Mesothelial cell of epicardium (in vitro differentiated cells): ENCODE measurements at regions not wholly inside any gene's neighbourhood (a gene's known extent, or its start where the extent isn't known, plus 50 kb on each side); places are given as distances from the start of the nearest gene placed in this dataset.
A peak's percentile ranks its signal among the peaks of the same experiment; 100 is the strongest.

Experiments
- DNase-seq, 2 experiments: peaks; one replicate each; pipeline ENCODE4 v3.0.0; 2021; ENCODE audit warnings: low spot score in 2 of 2; ENCODE audit not compliant: unreplicated experiment in 2 of 2
- H3K27ac Mint-ChIP-seq: 2 replicates; pipeline ENCODE4 v1.8.0; 2021; ENCODE audit warnings: mixed read lengths
- H3K27me3 Mint-ChIP-seq: 2 replicates; pipeline ENCODE4 v1.8.0; 2021; ENCODE audit warnings: low read depth, mixed read lengths
- H3K36me3 Mint-ChIP-seq: 2 replicates; pipeline ENCODE4 v1.8.0; 2021; ENCODE audit warnings: mixed read lengths
- H3K4me1 Mint-ChIP-seq: 2 replicates; pipeline ENCODE4 v1.8.0; 2021; ENCODE audit warnings: mixed read lengths
- H3K4me3 Mint-ChIP-seq: 2 replicates; pipeline ENCODE4 v1.8.0; 2021; ENCODE audit warnings: mild to moderate bottlenecking, moderate library complexity, mixed read lengths
- H3K9me3 Mint-ChIP-seq: 2 replicates; pipeline ENCODE4 v1.8.0; 2021; ENCODE audit warnings: mixed read lengths
- TF ChIP-seq, protein P1 (sequence below): fragments of 200-600 bp; sonication (generic); IDR thresholded peaks from one replicate; pipeline ENCODE4 v1.5.0; 2021; ENCODE audit warnings: antibody characterized with exemption; ENCODE audit not compliant: unreplicated experiment

DNA sequence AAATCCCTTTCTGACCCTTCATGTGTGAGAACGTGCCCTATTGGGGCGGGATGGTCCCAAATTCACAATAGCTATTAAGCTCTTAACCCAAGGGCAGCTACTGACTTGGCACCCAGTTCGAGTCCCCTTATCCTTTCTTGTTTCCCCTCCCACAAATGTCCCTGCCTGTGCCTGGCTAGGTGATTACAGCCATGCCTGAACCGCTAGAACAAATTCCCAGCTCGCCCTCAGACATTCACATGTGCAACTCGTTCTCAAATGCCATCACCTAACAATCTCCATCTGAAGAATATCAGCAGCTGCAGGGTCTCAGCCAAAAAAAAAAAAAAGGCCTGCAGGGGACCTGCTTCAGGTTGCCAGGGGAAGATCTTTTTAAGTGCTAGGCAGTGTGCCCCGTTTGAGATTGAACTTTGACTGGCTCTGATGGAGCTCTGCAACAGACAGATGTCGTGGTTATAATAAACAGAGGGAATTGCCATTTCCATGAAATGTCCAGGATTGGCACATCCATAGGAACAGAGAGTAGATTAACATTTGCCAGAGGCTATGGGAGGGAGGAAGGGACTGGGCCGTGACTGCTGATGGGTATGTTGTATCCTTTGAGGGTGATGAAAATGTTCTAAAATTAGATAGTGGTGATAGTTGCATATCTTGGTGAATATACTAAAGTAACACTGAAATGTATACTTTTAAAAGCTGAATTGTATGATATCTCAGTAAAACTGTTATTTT is 347.2 kb upstream of the WWC1 start:
- no peaks in the 10 kb centered on the region for H3K36me3 Mint-ChIP-seq
- no peak overlapping the region for H3K4me3 Mint-ChIP-seq
- H3K9me3 Mint-ChIP-seq = no peaks in the 10 kb centered on the region
- H3K27ac Mint-ChIP-seq = peak overlapping the region; percentile 22
- no peaks in the 10 kb centered on the region for H3K27me3 Mint-ChIP-seq
- TF ChIP-seq, protein P1, sequence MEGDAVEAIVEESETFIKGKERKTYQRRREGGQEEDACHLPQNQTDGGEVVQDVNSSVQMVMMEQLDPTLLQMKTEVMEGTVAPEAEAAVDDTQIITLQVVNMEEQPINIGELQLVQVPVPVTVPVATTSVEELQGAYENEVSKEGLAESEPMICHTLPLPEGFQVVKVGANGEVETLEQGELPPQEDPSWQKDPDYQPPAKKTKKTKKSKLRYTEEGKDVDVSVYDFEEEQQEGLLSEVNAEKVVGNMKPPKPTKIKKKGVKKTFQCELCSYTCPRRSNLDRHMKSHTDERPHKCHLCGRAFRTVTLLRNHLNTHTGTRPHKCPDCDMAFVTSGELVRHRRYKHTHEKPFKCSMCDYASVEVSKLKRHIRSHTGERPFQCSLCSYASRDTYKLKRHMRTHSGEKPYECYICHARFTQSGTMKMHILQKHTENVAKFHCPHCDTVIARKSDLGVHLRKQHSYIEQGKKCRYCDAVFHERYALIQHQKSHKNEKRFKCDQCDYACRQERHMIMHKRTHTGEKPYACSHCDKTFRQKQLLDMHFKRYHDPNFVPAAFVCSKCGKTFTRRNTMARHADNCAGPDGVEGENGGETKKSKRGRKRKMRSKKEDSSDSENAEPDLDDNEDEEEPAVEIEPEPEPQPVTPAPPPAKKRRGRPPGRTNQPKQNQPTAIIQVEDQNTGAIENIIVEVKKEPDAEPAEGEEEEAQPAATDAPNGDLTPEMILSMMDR = no peak
- no peak for DNase-seq
- H3K4me1 Mint-ChIP-seq = peaks cover 75% of the 10 kb centered on the region

DNA sequence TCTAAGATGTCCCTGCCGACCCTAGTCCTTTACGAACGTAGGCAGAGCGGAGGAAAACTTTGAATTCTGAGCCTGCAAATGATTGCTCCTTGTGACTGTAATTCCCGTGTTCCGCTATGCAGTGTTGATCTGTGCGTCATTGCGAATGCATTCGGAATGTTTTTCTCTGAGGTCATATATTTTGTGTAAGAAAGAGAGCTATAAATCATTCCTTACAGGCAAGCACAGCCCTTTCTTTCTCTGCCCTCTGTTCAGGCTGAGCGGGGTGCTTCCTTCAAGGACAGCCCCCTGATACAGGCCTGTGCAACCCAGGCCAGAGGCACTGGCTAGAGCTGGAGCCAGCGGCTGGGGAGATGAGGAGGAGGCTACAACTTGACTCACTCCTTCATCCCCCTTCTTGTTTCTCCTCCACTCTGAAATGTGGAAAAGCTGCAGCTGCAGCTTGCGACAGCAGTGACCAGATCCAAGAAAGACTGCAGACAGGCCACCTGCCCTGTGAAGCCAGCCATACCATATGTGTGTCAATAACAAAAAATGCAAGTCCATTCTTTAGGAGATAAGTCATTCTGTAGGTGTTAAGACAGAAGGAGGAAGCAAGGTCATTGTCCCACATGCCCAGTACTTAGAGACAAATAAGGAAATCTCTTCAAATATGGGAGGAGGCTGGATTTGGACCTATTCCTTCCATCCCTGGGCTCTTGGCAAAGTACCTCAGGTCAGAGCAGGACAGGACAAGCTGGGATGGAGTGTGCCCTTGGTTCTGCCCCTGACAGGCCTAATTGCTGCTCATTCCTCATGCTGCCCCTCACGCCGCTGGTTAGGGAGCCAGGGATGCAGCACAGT is 345.7 kb upstream of the WWC1 start:
- peak overlapping the region; percentile 90 for H3K27ac Mint-ChIP-seq
- no peak overlapping the region for H3K4me3 Mint-ChIP-seq
- H3K4me1 Mint-ChIP-seq = peaks cover 75% of the 10 kb centered on the region
- TF ChIP-seq, protein P1 = no peak
- H3K27me3 Mint-ChIP-seq = no peaks in the 10 kb centered on the region
- peak in 1 of 2 experiments; percentile 45 for DNase-seq
- no peaks in the 10 kb centered on the region for H3K9me3 Mint-ChIP-seq
- H3K36me3 Mint-ChIP-seq = no peaks in the 10 kb centered on the region

DNA sequence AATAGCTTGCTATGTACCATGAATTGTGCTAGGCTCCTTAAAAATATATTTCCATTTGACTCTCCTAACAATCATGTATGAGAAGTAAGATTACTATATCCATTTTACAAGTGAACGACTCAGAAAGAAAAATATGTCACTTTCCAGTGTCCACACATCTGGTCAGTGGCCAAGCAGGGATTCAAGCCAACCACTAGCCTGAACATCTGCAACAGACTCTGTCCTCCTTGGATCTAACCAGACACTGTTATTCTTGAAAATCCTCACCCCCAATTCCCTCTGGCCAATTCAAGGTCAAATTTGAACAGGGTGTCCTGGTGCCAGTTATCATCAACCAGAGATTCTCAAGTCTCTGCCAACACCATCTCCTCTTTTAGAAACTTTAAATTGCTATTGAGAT is 344.1 kb upstream of the WWC1 start:
- TF ChIP-seq, protein P1 = no peak
- DNase-seq = no peak
- H3K27ac Mint-ChIP-seq = no peak overlapping the region
- H3K27me3 Mint-ChIP-seq = no peaks in the 10 kb centered on the region
- H3K4me3 Mint-ChIP-seq = no peak overlapping the region
- peaks cover 82% of the 10 kb centered on the region for H3K4me1 Mint-ChIP-seq
- H3K36me3 Mint-ChIP-seq = no peaks in the 10 kb centered on the region
- no peaks in the 10 kb centered on the region for H3K9me3 Mint-ChIP-seq

DNA sequence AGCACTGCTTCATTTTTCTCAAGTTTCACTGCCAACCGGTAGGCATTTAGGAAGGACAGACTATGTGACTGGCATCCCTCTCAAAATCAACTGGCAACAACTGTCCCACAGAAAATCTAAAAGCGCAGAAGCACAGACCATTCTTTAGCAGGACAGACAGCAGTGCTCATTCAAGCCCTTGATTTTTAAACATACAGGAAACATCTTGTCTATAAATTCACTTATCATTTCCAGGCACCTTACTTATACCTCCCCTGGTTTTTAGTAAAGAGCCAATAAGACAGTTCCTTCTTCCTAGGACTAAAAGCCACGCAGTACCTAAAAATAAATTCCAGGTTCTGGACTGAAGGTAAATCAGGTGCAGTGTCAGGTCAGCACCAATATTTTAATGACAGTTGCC is 343.2 kb upstream of the WWC1 start:
- Mint-ChIP-seq H3K4me3 (no peak overlapping the region), H3K27me3 (no peaks in the 10 kb centered on the region), H3K36me3 (no peaks in the 10 kb centered on the region), H3K4me1 (peaks cover 82% of the 10 kb centered on the region), H3K9me3 (no peaks in the 10 kb centered on the region), H3K27ac (no peak overlapping the region)
- DNase-seq = no peak
- TF ChIP-seq, protein P1 = no peak

DNA sequence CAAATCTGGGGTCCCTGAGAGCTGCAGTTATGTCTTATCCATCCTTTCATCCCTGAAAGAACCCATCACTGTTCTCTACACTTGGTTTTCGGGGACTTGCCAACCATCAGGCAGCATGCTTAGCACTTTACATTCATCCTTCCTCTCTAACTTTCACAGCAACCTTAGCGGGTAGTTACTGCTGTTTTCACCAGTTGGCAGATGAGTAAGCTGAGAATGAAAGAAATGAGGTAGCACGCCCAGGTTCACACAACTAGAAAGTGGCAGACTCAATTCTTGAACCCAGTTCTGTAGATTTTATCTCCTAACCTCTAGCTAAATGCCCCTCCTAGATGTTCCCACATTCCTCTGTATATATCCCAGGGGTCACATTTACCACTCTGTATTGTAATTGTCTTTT is 342.0 kb upstream of the WWC1 start:
- Mint-ChIP-seq H3K36me3 (no peaks in the 10 kb centered on the region), H3K9me3 (no peaks in the 10 kb centered on the region), H3K27me3 (no peaks in the 10 kb centered on the region), H3K4me1 (peaks cover 78% of the 10 kb centered on the region), H3K27ac (no peak overlapping the region), H3K4me3 (no peak overlapping the region)
- DNase-seq = no peak
- TF ChIP-seq, protein P1 = no peak
